ENCODE measurements at regions not wholly inside any gene's neighbourhood (a gene's known extent, or its start where the extent isn't known, plus 50 kb on each side); places are given as distances from the start of the nearest gene placed in this dataset.
"Not testable (repeated sequence)": the region's sequence is repeated elsewhere in the genome, so short reads cannot be mapped to it uniquely, and the experiment has no call there.

DNA sequence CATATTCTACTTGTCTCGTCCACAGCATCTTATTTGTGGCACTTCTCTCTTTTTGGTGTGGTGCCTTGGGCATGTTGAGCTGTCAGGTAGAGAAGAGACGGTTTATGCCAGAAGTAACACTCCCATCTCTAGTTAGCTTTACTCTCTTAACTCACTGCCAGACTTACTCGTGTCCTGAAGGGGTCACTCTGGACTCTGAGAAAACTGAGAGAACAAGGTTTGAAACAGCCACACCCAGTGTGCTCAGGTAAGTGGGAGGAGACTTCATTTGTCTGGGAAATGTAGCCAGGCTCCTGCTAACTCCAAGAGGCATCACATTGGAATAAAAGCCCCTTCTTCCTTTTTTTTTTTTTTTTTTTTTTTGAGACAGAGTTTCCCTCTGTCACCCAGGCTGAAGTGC, 360.8 kb downstream of the QKI start:
- DNase-seq (ENCODE audit: low read depth in 3 of 3) = no peak

DNA sequence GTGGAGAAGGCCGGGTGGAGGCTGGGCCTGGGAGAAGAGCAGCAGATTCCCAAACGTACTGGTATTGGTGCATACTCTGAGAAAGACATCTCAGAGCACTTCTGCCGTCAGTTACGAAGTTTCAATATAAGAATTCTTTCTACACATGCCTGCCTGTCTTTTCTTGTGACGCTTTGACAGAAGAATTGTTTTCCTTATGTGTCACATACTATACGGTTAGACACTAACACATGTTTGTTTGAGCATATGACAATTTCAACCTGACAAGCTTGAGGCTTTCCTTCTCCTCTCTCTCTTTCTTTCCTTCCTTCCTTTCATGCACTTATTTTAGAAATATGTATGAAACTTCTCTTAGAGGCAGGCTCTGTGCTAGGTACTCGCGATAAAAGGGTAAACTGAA, 360.0 kb downstream of the QKI start:
- no peak for DNase-seq (ENCODE audit: low read depth in 3 of 3)

- no peak for DNase-seq (ENCODE audit: low read depth in 3 of 3)
These were observed 359.1 kb downstream of the QKI start for GRCh38 chr6:163773646-163774045.

GRCh38 chr6:163772701-163773100, 358.2 kb downstream of the QKI start:
- DNase-seq (ENCODE audit: low read depth in 3 of 3) = no peak

DNA sequence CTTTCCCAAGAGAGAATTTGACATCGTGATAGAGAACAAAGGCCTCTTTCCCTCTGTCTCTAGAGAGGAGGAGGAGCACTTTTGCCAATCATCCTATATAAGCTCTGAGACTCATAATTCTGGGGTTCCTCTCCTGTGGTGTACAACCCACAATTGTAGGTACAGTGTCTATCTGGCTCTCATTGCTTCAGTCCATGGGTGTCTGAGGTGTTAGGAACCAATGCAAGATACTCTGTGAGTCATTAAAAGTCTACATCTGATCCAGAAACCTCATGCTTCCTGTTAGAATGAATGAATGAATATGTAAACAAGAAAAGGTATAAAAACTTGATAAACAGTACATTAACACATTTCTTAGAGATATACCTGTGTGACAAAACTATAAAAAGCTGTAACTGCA, 356.7 kb downstream of the QKI start:
- DNase-seq (ENCODE audit: low read depth in 3 of 3) = no peak

DNA sequence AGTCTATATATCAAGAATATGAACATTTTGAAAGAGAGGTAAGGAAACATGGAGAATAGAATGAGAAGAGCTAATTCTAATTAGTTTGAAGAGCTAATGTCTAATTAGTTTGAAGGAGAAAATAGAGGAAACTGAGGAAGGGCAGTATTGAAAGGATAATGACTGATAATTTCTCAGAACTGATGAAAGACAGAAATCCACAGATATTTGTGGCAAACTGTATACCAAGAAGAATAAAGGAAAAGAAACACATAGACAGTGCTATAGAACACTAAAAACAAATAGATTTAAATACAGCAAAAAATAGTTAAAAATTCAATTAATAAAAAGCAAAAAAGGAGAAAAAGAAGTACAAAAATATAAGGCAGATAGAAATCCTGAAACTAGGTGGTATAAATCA, 354.4 kb downstream of the QKI start:
- no peak for DNase-seq (ENCODE audit: low read depth in 3 of 3)

DNA sequence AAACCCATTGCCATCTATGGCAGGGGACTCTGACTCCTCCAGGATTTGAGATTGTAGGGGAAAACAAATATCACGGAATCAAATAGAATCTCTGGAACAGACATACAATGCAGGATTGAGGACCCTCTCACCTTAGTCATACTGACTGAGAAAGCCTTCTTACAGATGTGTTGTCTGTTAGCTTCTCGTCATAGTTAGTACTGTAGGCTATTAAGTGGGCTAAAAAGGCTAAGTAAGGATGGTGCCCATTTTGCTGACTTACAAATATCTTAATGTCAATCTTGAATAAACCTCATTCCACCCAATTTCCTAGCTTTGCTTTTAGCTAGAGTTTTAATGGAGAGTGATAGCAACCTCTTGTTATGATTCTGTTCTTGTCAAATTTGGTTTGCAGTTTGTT, 352.4 kb downstream of the QKI start:
- DNase-seq (ENCODE audit: low read depth in 3 of 3) = no peak

DNA sequence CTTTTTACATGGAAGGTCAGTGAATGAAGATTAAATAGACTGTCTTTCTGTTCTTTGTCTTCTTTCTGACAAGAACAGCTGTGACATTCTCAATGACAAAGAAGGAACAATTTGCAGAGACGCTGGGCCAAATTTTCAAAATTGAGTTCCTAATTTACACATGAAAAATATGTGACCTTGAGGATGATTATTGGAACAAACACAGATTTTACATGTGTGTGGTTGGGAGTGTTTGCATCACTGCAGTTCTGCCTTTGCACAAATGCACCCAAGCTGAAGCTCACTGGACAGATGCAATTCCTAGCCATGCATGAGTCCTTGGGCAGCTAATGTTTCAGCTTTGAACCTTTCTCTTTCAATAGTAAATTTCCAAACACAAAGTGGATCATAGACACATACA, 350.8 kb downstream of the QKI start:
- DNase-seq (ENCODE audit: low read depth in 3 of 3) = no peak

- no peak for DNase-seq (ENCODE audit: low read depth in 3 of 3)
These were observed 350.0 kb downstream of the QKI start for GRCh38 chr6:163764565-163764964.

DNA sequence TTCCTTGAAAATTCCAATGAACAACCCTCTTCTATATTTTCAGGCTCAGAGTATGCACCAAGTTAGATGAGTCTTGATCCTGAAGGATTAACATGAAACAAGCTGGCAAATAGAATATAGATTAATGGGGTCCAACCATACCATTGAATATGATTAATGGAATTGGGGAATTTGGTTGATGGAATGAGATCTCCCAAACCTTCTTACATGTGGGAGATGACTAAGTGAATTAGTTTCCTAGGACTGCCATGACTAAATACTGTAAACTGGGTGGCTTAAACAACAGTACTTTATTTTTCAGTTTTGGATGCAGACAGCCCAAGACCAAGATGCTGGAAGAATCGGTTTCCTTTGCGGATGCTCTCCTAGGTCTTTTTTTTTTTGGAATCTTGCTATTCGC, 347.0 kb downstream of the QKI start:
- DNase-seq (ENCODE audit: low read depth in 3 of 3) = no peak

- no peak for DNase-seq (ENCODE audit: low read depth in 3 of 3)
These were observed 346.3 kb downstream of the QKI start for GRCh38 chr6:163760860-163761259.

DNA sequence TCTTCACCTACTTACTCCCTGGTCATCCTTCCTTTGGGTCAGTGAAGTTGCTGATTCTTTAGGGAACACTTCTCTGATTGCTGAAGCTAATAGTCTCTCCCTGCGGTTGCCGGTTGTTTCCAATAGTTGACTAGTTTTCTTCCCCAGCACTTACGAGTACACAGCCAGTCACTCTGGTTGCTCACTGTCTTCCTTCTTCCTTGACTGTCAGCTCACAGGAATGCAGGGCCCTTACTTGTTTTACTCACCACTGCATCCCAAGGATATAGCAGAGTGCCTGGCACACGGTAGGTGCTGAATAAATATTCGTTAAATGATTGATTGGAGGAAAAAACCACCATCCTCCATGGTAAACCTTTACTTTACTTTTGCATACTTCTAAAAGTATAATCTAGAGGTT, 345.0 kb downstream of the QKI start:
- no peak for DNase-seq (ENCODE audit: low read depth in 3 of 3)

GRCh38 chr6:163757520-163757919, 343.0 kb downstream of the QKI start:
- no peak for DNase-seq (ENCODE audit: low read depth in 3 of 3)

DNA sequence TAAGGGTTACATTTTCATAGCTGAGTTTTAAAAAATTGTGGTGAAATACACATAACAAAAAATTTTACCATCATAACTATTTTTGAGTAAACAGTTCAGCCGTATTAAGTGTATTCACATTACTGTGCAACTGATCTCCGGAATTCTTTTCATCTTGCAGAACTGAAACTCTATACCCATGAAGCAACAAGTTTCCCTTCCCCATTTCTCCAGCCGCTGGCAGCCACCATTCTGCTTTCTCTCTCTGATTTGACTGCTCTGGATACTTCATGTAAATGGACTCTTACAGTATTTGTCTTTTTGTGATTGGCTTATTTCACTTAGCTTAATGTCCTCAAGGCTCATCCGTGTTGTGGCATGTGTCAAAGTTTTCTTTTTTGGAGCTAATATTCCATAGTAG, 341.6 kb downstream of the QKI start:
- no peak for DNase-seq (ENCODE audit: low read depth in 3 of 3)

GRCh38 chr6:163754866-163755265, 340.3 kb downstream of the QKI start:
- DNase-seq (ENCODE audit: low read depth in 3 of 3) = no peak

GRCh38 chr6:163753430-163753829, 338.9 kb downstream of the QKI start:
- no peak for DNase-seq (ENCODE audit: low read depth in 3 of 3)

GRCh38 chr6:163752446-163752845, 337.9 kb downstream of the QKI start:
- DNase-seq (ENCODE audit: low read depth in 3 of 3) = no peak

DNA sequence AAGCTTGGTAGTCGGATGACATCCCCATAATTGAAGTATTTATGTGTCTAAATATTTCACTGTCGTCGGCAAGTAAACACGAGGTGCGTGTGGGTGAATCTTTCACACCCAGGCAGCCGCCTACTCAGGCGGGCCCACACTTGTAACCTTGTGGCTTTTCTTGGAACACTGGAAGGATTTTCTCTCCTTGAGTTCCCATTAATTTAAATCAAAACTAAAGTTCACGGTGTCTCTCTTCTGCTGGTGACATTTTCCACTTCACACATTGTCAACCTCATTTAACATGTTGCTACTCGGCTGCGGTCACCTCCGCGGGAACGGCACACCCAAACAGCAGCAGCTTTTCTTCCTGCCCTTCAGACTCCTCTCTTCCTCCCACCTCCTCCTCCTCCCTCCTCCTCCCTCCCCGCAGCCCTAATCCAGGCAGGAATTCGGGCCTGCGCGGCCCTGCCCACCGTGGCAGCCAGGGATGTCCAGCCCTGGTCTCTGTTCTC, 336.6 kb downstream of the QKI start:
- DNase-seq (ENCODE audit: low read depth in 3 of 3) = no peak

GRCh38 chr6:163750431-163751031, 336.0 kb downstream of the QKI start:
- DNase-seq (ENCODE audit: low read depth in 3 of 3) = no peak

GRCh38 chr6:163748886-163749285, 334.4 kb downstream of the QKI start:
- DNase-seq (ENCODE audit: low read depth in 3 of 3) = no peak

DNA sequence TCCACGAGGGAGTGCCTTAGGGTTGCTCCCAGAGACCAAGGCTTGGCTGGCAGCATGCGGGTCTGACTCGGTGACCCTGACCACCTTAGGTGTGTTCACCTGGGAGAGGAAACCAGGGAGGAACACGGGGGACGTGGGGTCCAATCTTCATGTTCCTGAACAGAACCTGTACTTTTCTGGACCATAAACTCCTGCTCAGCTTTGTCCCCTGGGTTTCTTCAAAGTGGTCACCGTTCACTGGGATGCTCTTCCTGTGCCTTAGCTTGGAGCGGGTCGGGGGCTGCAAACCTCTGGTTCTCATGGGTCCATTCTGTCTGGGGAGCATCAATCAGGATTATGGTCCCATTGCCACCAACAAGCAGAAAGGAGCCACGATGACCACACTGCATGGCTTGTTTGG, 333.5 kb downstream of the QKI start:
- no peak for DNase-seq (ENCODE audit: low read depth in 3 of 3)

- DNase-seq (ENCODE audit: low read depth in 3 of 3) = not testable (repeated sequence)
These were observed 332.5 kb downstream of the QKI start for GRCh38 chr6:163747058-163747457.

- no peak for DNase-seq (ENCODE audit: low read depth in 3 of 3)
These were observed 331.2 kb downstream of the QKI start for GRCh38 chr6:163745536-163746400.

Measured in stimulated activated CD4-positive, alpha-beta T cell treated with anti-CD3 and anti-CD28 coated beads, TNF-alpha, amount 100 ng/mL, for 24 hours (primary cell).